DOHH2 (cell line): ENCODE measurements at regions not wholly inside any gene's neighbourhood (a gene's known extent, or its start where the extent isn't known, plus 50 kb on each side); places are given as distances from the start of the nearest gene placed in this dataset.

Experiments used
- EZH2phosphoT487 ChIP-seq: fragments of 200-600 bp; sonication (generic); IDR thresholded peaks from 2 replicates; pipeline ENCODE4 v1.6.1; 2017; ENCODE audit warnings: borderline replicate concordance, mild to moderate bottlenecking, antibody characterized with exemption, low read length, moderate library complexity, mixed read lengths
- TF ChIP-seq, protein P1 (sequence below): fragments of 200-600 bp; sonication (generic); IDR thresholded peaks from one replicate; pipeline ENCODE4 v1.5.1; 2014; ENCODE audit warnings: antibody characterized with exemption, mild to moderate bottlenecking, low read depth, low read length; ENCODE audit not compliant: poor library complexity, severe bottlenecking

DNA sequence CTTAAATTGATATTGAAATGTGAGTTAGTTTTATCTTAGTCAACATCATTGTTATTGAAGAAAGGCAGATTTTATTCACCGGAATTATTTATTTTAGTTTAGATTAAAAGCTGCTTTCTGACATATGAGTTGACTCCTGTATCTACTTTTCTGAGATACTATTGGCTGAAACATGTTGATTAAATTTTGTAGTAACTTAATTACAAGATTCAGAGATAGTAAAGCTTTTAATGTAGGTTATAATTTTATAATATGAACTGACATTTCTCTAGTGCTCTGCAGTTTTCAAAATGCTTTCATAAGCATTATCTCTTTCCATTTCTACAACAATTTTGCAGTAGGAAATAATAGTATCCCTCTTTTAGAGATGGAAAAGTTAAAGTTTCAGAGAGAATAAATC lies 616.0 kb downstream of the USP25 start:
- TF ChIP-seq, protein P1, sequence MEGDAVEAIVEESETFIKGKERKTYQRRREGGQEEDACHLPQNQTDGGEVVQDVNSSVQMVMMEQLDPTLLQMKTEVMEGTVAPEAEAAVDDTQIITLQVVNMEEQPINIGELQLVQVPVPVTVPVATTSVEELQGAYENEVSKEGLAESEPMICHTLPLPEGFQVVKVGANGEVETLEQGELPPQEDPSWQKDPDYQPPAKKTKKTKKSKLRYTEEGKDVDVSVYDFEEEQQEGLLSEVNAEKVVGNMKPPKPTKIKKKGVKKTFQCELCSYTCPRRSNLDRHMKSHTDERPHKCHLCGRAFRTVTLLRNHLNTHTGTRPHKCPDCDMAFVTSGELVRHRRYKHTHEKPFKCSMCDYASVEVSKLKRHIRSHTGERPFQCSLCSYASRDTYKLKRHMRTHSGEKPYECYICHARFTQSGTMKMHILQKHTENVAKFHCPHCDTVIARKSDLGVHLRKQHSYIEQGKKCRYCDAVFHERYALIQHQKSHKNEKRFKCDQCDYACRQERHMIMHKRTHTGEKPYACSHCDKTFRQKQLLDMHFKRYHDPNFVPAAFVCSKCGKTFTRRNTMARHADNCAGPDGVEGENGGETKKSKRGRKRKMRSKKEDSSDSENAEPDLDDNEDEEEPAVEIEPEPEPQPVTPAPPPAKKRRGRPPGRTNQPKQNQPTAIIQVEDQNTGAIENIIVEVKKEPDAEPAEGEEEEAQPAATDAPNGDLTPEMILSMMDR: no peak
- TF ChIP-seq EZH2phosphoT487: no peak
